Sigmoid colon (tissue), 4 donors: ENCODE measurements at regions not wholly inside any gene's neighbourhood (a gene's known extent, or its start where the extent isn't known, plus 50 kb on each side); places are given as distances from the start of the nearest gene placed in this dataset.

Experiments
- EP300 ChIP-seq, 4 donors: sonication (generic); formaldehyde crosslinking; IDR thresholded peaks; one replicate each; pipeline ENCODE4 v1.6.1; 2017; ENCODE audit warnings: antibody characterized with exemption in 4 of 4
- POLR2A ChIP-seq, 2 donors: fragments of 450-650 bp; IDR thresholded peaks; one replicate each; pipeline ENCODE4 v1.6.1; 2016; ENCODE audit warnings: antibody characterized with exemption in 2 of 2, mild to moderate bottlenecking in 2 of 2, moderate library complexity in 2 of 2
- POLR2AphosphoS5 ChIP-seq, 4 donors: sonication (generic); formaldehyde crosslinking; IDR thresholded peaks; one replicate each; pipeline ENCODE4 v1.6.1; 2017; ENCODE audit warnings: antibody characterized with exemption in 4 of 4
- TF ChIP-seq, protein P1 (sequence below), 4 experiments: fragments of 450-650 bp in 3 of 4; fragments of 200-600 bp in 1 of 4; IDR thresholded peaks; one replicate each; pipeline ENCODE4 v1.5.1; 2016 to 2019; ENCODE audit warnings: antibody characterized with exemption in 4 of 4, mild to moderate bottlenecking in 3 of 4, moderate library complexity in 2 of 4

DNA sequence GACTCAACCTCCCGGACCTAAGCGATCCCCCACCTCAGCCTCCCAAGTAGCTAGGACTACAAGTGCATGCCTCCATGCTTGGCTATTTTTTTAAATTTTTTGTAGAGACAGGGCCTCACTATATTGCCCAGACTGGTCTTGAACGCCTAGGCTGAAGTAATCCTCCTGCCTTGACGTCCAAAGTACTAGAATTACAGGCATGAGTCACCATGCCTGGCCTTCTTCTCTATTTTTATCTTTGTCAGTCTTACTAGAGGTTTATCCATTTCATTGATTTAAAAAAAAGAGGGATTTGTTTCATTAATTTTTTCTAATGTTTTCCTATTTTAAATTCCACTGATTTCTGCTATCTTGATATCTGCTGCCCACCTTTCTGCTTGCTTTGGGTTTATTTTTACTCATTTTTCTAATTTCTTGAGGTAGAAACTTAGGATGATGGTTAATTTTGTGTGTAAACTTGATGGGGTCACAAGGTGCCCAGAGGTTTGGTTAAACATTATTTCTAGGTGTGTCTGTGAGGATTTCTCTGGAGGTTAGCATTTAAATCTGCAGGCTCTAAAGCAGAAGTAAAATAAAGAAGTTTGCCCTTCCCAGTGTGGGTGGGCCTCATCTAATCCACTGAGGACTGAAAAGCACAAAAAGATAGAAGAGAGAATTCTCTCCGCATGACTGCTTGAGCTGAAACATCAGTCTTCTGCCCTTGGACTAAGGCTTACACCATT lies 116.2 kb upstream of the DCLK2 start:
- TF ChIP-seq, protein P1, sequence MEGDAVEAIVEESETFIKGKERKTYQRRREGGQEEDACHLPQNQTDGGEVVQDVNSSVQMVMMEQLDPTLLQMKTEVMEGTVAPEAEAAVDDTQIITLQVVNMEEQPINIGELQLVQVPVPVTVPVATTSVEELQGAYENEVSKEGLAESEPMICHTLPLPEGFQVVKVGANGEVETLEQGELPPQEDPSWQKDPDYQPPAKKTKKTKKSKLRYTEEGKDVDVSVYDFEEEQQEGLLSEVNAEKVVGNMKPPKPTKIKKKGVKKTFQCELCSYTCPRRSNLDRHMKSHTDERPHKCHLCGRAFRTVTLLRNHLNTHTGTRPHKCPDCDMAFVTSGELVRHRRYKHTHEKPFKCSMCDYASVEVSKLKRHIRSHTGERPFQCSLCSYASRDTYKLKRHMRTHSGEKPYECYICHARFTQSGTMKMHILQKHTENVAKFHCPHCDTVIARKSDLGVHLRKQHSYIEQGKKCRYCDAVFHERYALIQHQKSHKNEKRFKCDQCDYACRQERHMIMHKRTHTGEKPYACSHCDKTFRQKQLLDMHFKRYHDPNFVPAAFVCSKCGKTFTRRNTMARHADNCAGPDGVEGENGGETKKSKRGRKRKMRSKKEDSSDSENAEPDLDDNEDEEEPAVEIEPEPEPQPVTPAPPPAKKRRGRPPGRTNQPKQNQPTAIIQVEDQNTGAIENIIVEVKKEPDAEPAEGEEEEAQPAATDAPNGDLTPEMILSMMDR (IDR thresholded peaks at IDR 0.05) = no peak
- TF ChIP-seq POLR2AphosphoS5 (IDR thresholded peaks at IDR 0.05) (no peak), POLR2A (IDR thresholded peaks at IDR 0.05) (no peak), EP300 (IDR thresholded peaks at IDR 0.05) (no peak)
